ENCODE measurements at regions not wholly inside any gene's neighbourhood (a gene's known extent, or its start where the extent isn't known, plus 50 kb on each side); places are given as distances from the start of the nearest gene placed in this dataset.

DNA sequence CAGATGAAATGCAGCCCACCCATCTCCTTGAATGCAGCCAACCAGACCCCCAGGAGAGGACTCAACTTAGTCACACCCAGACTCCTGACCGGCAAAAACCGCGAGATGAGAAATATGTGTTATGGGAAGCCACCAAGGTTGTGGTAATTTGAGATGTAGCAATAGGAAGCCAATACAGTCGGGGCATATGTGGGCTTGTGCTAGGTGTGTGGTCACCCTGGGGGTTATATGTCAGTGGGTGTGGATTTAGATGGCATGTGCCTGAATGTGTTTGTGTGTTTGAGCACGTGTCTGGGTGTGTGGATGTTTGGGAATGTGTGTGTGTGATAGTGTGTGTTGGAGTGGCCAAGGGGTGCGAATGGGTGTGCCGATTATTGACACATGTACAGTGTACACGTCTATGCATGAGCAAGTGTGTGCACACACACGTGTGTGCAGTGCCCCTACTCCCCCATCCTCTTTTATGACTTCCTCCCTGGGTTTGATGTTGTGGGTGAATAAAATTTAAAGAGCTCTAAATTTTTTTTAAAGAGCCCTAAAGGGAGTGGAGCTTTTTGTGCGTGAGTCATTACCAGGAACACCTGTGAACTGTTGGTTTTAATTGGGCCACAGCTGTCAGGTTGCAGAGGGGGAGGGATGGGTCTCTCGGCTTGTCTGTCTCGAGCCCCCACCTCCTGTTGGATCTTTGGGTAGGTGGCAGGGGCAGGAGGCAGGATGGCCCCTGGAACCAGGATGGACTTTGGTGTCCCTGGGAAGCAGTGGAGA lies 86.8 kb downstream of the LHX2 start:
- CTCF ChIA-PET: no interaction called here
- no TSS peak for BruUV-seq (replicated peaks)
- Mint-ChIP-seq H3K27me3 (ENCODE audit: insufficient read depth, unreplicated experiment) (peaks cover 41% of the 10 kb centered on the region), H3K4me1 (ENCODE audit: insufficient read depth, unreplicated experiment) (peaks cover 7% of the 10 kb centered on the region), H3K4me3 (ENCODE audit: unreplicated experiment) (no peak overlapping the region), H3K27ac (ENCODE audit: low read depth, unreplicated experiment) (no peak overlapping the region), H3K9me3 (ENCODE audit: unreplicated experiment) (no peaks in the 10 kb centered on the region), H3K36me3 (ENCODE audit: insufficient read depth, unreplicated experiment) (no peaks in the 10 kb centered on the region)
- TF ChIP-seq, protein P1, sequence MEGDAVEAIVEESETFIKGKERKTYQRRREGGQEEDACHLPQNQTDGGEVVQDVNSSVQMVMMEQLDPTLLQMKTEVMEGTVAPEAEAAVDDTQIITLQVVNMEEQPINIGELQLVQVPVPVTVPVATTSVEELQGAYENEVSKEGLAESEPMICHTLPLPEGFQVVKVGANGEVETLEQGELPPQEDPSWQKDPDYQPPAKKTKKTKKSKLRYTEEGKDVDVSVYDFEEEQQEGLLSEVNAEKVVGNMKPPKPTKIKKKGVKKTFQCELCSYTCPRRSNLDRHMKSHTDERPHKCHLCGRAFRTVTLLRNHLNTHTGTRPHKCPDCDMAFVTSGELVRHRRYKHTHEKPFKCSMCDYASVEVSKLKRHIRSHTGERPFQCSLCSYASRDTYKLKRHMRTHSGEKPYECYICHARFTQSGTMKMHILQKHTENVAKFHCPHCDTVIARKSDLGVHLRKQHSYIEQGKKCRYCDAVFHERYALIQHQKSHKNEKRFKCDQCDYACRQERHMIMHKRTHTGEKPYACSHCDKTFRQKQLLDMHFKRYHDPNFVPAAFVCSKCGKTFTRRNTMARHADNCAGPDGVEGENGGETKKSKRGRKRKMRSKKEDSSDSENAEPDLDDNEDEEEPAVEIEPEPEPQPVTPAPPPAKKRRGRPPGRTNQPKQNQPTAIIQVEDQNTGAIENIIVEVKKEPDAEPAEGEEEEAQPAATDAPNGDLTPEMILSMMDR (IDR thresholded peaks at IDR 0.05; ENCODE audit: unreplicated experiment): no peak
- peak; percentile 38 for DNase-seq (ENCODE audit: unreplicated experiment)
- POLR2A ChIA-PET: interaction anchor here (0.6 kb wide), 1 partner anchor 11 kb away, joined by 3 read pairs; no protein-coding TSS in a partner anchor
- intact Hi-C loops (cut with micrococcal nuclease): no loop called here

DNA sequence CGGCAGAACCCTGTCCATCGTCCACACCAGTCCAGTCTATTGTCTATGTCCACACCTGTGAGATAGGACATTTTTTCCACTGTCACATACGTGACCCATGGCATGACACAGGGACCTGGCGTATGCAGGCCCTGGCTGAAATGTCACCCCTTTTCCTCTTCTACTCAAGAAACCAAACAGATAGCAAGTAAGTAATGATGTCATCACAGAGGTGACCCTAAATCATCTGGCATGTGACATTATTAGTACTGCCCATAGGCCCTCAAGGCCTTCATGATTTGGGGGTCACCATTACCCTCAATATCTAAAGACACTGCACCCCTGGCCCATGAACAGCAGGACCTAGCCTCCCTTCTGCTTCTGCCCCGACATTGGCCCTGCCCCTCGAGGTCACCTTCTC lies 88.3 kb downstream of the LHX2 start:
- ChIA-PET POLR2A (no interaction called here), CTCF (no interaction called here)
- no peaks in the 10 kb centered on the region for H3K36me3 Mint-ChIP-seq (ENCODE audit: insufficient read depth, unreplicated experiment)
- intact Hi-C loops (cut with micrococcal nuclease): no loop called here
- H3K4me3 Mint-ChIP-seq (ENCODE audit: unreplicated experiment): no peak overlapping the region
- H3K4me1 Mint-ChIP-seq (ENCODE audit: insufficient read depth, unreplicated experiment): peaks cover 7% of the 10 kb centered on the region
- no peak for DNase-seq (ENCODE audit: unreplicated experiment)
- TF ChIP-seq, protein P1 (IDR thresholded peaks at IDR 0.05; ENCODE audit: unreplicated experiment): no peak
- BruUV-seq (replicated peaks): no TSS peak
- H3K27ac Mint-ChIP-seq (ENCODE audit: low read depth, unreplicated experiment): no peak overlapping the region
- H3K9me3 Mint-ChIP-seq (ENCODE audit: unreplicated experiment): no peaks in the 10 kb centered on the region
- H3K27me3 Mint-ChIP-seq (ENCODE audit: insufficient read depth, unreplicated experiment): peaks cover 41% of the 10 kb centered on the region

DNA sequence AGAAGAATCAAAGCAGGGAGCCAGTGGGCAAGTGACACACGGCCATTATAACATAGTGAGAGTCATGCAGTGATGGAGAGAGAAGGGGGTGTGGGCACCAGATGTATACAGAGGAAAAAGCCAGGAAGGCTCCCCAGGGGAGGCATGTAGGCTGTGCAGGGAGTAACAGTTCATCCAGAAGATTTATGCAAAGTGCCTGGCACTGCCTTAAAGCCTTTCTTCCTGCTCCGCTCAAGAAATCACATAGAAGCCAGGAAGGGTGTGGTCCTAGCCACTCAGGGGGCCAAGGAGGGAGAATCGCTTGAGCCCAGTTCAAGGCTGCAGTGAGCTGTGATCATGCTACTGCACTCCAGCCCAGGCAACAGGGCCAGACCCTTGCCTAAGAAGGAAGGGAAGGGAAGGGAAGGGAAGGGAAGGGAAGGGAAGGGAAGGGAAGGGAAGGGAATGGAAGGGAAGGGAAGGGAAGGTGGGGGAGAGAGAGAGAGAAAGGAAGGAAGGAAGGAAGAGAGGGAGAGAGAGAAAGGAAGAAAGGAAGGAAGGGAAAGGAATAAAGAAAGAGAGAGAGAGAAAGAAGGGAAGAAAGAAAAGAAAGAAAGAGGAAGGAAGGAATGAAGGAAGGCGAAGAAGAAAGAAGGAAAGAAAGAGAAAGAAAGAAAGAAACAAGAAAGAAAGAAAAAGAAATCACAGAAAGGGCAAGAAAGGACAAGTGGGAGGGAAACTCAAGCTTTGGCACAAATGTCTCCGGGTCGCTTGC lies 89.8 kb downstream of the LHX2 start:
- DNase-seq (ENCODE audit: unreplicated experiment): no peak
- no peak overlapping the region for H3K4me3 Mint-ChIP-seq (ENCODE audit: unreplicated experiment)
- H3K9me3 Mint-ChIP-seq (ENCODE audit: unreplicated experiment): no peaks in the 10 kb centered on the region
- peaks cover 7% of the 10 kb centered on the region for H3K4me1 Mint-ChIP-seq (ENCODE audit: insufficient read depth, unreplicated experiment)
- H3K27ac Mint-ChIP-seq (ENCODE audit: low read depth, unreplicated experiment): no peak overlapping the region
- H3K36me3 Mint-ChIP-seq (ENCODE audit: insufficient read depth, unreplicated experiment): no peaks in the 10 kb centered on the region
- intact Hi-C loops (cut with micrococcal nuclease): no loop called here
- POLR2A ChIA-PET: no interaction called here
- BruUV-seq (replicated peaks): no TSS peak
- TF ChIP-seq, protein P1 (IDR thresholded peaks at IDR 0.05; ENCODE audit: unreplicated experiment): no peak
- H3K27me3 Mint-ChIP-seq (ENCODE audit: insufficient read depth, unreplicated experiment): peaks cover 42% of the 10 kb centered on the region
- CTCF ChIA-PET: no interaction called here

DNA sequence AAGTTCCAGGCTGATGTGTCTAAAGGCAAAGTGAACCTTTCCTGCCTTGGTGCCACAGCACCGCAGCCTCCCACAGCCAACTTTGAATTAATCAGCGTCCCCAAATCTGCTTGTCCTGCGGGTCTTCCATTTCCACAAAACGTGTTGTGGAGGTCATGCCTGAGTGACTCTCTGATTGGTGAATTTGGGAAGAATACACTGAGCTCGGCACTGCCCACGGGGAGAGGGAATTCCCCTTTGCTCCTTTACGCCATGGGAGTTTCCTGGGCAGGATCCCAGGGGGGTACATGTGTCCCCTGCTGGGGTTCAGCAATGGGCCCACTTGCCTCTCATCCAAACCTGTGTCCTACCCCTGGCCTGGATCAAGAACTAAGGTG lies 90.4 kb downstream of the LHX2 start:
- ChIA-PET POLR2A (no interaction called here), CTCF (no interaction called here)
- DNase-seq (ENCODE audit: unreplicated experiment): no peak
- peaks cover 7% of the 10 kb centered on the region for H3K4me1 Mint-ChIP-seq (ENCODE audit: insufficient read depth, unreplicated experiment)
- no peak overlapping the region for H3K4me3 Mint-ChIP-seq (ENCODE audit: unreplicated experiment)
- TF ChIP-seq, protein P1 (IDR thresholded peaks at IDR 0.05; ENCODE audit: unreplicated experiment): no peak
- peaks cover 42% of the 10 kb centered on the region for H3K27me3 Mint-ChIP-seq (ENCODE audit: insufficient read depth, unreplicated experiment)
- intact Hi-C loops (cut with micrococcal nuclease): no loop called here
- H3K27ac Mint-ChIP-seq (ENCODE audit: low read depth, unreplicated experiment): no peak overlapping the region
- H3K36me3 Mint-ChIP-seq (ENCODE audit: insufficient read depth, unreplicated experiment): no peaks in the 10 kb centered on the region
- BruUV-seq (replicated peaks): no TSS peak
- H3K9me3 Mint-ChIP-seq (ENCODE audit: unreplicated experiment): no peaks in the 10 kb centered on the region
